Ovary (tissue), 3 donors: ENCODE measurements at regions not wholly inside any gene's neighbourhood (a gene's known extent, or its start where the extent isn't known, plus 50 kb on each side); places are given as distances from the start of the nearest gene placed in this dataset.

Source experiments
- EP300 ChIP-seq: sonication (generic); formaldehyde crosslinking; IDR thresholded peaks from one replicate; pipeline ENCODE4 v1.6.1; 2017; ENCODE audit warnings: antibody characterized with exemption
- POLR2A ChIP-seq: fragments of 450-650 bp; IDR thresholded peaks from one replicate; pipeline ENCODE4 v1.6.1; 2017; ENCODE audit warnings: antibody characterized with exemption, mild to moderate bottlenecking, moderate library complexity
- TF ChIP-seq, protein P1 (sequence below), 3 donors: fragments of 450-650 bp in 2 of 3; fragments of 200-600 bp in 1 of 3; IDR thresholded peaks; one replicate each; pipeline versions ENCODE4 v1.5.1 to v1.8.0; 2016 to 2022; ENCODE audit warnings: antibody characterized with exemption in 3 of 3, mild to moderate bottlenecking in 1 of 3
- donor health status: DM: no; HTN: no; CAD: no.

DNA sequence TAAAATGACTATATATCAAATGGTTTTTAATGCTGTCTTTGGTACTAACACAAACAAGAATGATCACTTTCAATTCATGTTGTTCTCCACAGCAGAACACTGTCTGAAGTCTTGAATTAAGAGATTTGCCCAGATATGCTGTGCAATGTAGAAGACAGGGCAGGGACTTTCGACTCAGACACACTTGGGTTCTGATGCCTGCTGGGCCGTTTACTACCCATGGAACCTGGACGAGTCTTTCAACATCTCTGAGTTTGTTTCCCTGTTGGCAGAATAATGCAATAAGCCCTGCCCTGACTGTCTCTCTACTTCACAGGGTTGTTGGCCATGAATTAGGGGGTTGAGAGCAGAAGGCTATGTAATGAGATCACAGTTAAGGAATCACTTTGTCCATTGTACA lies 162.6 kb upstream of the TMPO start:
- TF ChIP-seq, protein P1, sequence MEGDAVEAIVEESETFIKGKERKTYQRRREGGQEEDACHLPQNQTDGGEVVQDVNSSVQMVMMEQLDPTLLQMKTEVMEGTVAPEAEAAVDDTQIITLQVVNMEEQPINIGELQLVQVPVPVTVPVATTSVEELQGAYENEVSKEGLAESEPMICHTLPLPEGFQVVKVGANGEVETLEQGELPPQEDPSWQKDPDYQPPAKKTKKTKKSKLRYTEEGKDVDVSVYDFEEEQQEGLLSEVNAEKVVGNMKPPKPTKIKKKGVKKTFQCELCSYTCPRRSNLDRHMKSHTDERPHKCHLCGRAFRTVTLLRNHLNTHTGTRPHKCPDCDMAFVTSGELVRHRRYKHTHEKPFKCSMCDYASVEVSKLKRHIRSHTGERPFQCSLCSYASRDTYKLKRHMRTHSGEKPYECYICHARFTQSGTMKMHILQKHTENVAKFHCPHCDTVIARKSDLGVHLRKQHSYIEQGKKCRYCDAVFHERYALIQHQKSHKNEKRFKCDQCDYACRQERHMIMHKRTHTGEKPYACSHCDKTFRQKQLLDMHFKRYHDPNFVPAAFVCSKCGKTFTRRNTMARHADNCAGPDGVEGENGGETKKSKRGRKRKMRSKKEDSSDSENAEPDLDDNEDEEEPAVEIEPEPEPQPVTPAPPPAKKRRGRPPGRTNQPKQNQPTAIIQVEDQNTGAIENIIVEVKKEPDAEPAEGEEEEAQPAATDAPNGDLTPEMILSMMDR (IDR thresholded peaks at IDR 0.05): no peak
- TF ChIP-seq EP300 (no peak), POLR2A (no peak)
